Head of caudate nucleus (tissue), 42 donors: ENCODE measurements at regions not wholly inside any gene's neighbourhood (a gene's known extent, or its start where the extent isn't known, plus 50 kb on each side); places are given as distances from the start of the nearest gene placed in this dataset.
"Not testable (repeated sequence)": the region's sequence is repeated elsewhere in the genome, so short reads cannot be mapped to it uniquely, and the experiment has no call there.

ENCODE experiments used
- DNase-seq, 42 donors: peaks; one replicate each; pipeline versions ENCODE4 v3.0.0 to v3.0.0-alpha.2; 2020 to 2021; ENCODE audit warnings: mixed read lengths in 7 of 42
- intact Hi-C: fragments of 100-400 bp; cut with DNase I; formaldehyde crosslinking; loops from one replicate; pipeline ENCODE4 v1.15.0; 2022

DNA sequence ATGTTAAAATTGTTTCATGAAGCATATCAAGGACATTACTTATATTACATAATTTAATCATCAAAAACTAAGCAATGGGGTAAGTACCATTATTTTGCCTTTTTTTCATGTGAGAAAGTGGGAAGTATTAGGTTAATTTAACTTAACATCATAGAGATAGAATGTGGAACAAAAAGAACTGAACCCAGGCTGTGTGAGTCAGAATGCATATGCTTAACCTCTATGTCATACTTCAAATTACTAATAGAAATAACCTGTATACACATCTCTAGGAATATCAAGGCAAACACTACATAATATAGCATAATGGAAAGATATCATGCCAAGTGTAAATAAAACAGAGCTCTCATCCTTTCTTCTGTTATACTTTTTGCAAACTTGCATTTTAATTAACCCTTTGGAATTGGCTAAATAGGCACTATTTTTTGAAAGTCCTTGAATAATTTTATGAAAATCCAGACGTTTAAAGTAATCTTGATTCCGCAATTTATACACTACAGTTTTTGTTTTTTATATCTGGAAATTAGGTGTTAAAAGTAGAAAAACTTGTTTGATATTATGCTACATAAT is 777.7 kb downstream of the SLC6A15 start:
- no peak for DNase-seq
- intact Hi-C loops, result no loop called here

GRCh38 chr12:84131076-84131475 is 781.5 kb downstream of the SLC6A15 start:
- no peak for DNase-seq
- intact Hi-C loops, result no loop called here

DNA sequence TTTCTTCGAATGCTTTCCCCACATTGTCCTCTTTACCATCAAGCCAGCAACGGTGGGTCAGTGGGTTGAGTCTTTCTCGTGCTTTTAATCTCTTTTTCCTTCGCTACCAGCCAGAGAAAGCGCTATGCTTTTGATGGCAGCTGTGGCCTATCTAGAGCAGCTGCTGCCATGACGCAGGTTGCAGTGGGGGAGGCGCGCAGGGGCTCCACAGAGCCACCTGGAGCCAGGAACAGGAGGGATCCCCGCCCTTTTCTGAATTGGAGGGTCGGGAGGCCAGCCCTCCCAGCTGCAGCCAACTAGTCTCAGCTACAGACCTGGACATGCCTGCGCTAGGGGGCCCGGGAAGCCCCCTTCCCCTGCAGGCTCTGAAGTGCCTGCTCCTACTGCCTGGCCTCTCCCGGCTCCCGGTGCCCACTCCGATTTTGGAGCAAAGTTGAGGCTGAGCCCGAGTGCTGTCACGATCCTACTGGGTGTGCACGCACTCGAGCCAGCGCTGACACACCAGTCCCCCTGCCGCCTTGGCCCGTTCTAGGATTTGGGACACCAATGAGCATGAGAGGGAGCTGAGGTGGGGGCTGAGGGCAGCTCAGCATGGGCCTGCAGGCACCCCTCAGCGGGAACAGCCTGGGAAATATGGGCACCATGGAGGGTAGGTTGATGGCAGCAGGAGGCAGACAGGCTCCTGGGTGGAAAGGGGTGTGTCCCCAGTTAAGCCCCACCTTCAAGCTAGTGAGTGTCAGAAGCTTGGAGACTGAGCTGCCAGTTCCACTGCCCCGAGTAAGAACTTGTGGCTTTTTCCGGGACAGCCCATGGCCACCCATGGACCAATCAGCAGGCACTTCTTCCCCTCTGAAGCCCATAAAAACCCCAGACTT is 784.2 kb downstream of the SLC6A15 start:
- intact Hi-C loops, result no loop called here
- no peak for DNase-seq

DNA sequence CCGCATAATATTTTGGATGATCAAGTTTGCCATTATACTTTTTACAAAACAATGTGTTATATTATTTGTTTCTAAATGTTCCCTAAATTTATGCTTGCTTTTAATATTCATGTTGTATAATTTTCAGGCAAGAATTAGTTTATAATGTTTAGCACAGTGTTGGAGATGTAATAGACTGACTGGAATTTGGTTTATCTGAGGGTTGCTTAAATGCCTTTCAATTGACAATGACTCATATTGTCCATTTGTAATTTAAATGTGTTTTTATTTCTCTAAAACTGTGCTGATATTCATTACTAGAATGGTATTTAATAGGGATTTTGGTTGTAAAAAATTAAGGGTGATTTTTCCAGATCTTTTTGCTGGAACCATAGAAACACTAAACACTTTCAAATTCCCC is 788.4 kb downstream of the SLC6A15 start:
- no peak for DNase-seq
- intact Hi-C loops, result no loop called here

DNA sequence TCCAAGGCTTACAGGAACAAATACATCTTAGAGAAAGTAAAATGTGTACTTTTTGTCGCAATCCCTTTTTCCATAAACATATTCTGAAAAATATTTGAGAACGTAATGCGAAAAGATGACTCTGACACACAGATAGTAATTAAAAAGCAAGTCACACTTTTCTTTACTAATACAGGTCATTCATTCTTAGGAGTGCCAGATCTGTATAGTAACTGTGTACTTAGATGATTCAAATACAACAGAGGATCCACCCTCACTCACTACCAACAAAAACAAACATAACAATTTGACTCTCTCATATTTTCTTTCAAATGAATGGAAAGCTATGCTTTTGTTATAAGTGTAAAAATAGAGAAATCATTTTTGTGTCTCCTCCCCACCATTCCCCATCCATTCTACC is 795.4 kb downstream of the SLC6A15 start:
- intact Hi-C loops, result no loop called here
- DNase-seq, result no peak

GRCh38 chr12:84113666-84114065 is 798.9 kb downstream of the SLC6A15 start:
- intact Hi-C loops, result no loop called here
- no peak for DNase-seq

DNA sequence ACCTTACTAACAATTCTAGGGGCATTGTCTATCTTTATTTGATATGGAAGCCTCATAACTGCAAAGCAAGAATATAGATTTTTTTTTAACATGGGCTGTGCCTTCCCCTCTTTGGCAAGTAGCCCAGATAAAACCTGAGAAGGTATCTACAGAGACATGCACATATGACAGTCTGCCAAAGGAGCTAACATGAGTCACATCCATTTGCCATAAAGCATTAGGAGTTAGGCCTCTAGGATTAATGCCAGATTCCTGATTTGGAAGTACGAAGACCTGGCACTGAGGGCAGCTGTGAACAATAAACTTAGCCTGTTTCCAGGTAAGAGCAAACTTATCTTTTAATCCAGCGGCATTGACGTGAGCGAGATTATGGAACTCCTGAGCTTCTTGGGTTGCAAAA is 808.7 kb downstream of the SLC6A15 start:
- not testable (repeated sequence) for DNase-seq

DNA sequence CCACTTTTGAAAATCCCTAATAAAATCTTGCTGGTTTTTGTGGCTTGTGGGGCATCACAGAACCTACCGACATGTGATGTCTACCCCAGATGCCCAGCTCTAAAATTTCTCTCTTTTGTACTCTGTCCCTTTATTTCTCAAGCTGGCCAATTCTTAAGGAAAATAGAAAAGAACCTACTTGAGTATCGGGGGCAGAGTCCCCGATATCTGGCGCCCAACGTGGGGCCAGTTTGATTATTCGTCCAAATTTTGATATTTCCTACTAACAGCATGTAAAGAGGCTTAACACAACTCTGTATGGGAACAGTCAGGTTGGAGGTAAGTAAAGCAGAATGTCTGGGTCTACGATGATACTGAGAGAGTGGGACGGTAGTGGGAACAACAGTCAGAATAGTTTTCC is 810.6 kb downstream of the SLC6A15 start:
- intact Hi-C loops, DNase-seq: not testable (repeated sequence)

More for the DNA sequence above, 808.7 kb downstream of the SLC6A15 start:
- intact Hi-C loops, result not testable (repeated sequence)

GRCh38 chr12:84099591-84099990 is 813.0 kb downstream of the SLC6A15 start:
- DNase-seq, intact Hi-C loops: not testable (repeated sequence)

GRCh38 chr12:84091651-84092050 is 820.9 kb downstream of the SLC6A15 start:
- DNase-seq, result no peak
- intact Hi-C loops, result no loop called here

- intact Hi-C loops, result no loop called here
- no peak for DNase-seq
These were observed 823.2 kb downstream of the SLC6A15 start for GRCh38 chr12:84089356-84089755.

DNA sequence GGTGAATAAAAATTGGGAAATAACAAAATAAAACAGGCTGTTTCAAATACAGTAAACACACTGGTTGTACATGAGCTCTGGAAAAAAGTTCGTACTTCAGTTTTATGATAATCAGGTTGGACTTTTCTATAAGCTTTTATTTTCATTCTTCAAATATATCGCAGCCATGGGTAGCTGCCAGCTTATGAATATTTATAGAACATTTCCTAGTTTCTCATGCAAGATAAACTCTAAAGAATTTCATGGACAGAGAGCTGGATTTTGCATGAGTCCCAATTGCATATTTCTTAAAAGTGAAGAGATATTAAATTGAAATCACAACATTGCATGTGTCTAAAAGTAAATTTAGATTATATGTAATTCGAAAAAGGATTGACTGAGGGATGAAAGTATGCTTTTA is 827.6 kb downstream of the SLC6A15 start:
- intact Hi-C loops, result no loop called here
- DNase-seq, result no peak

GRCh38 chr12:84079626-84080025 is 833.0 kb downstream of the SLC6A15 start:
- intact Hi-C loops, result no loop called here
- no peak for DNase-seq

- DNase-seq, result no peak
- intact Hi-C loops, result no loop called here
These were observed 834.9 kb downstream of the SLC6A15 start for GRCh38 chr12:84077679-84078078.

DNA sequence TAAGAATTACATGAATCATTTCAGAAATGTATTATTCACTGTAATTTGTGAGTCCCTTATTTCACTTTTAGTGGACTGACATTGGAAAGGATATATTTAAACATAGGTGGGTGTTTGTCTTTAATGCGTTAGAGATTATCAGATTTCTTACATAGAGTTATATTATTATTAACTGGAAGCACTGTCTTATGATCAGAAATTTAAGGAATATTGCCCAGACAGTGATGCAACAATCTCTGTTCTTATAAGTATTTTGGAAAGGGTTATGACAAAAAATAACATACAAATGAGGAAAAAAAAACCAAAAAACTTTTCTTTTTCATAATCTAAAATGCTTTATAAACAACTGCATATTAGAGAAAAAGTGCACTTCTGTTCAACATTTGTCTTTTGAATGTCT is 836.6 kb downstream of the SLC6A15 start:
- intact Hi-C loops, result no loop called here
- no peak for DNase-seq

GRCh38 chr12:84073401-84073800 is 839.2 kb downstream of the SLC6A15 start:
- DNase-seq, result no peak
- intact Hi-C loops, result no loop called here

DNA sequence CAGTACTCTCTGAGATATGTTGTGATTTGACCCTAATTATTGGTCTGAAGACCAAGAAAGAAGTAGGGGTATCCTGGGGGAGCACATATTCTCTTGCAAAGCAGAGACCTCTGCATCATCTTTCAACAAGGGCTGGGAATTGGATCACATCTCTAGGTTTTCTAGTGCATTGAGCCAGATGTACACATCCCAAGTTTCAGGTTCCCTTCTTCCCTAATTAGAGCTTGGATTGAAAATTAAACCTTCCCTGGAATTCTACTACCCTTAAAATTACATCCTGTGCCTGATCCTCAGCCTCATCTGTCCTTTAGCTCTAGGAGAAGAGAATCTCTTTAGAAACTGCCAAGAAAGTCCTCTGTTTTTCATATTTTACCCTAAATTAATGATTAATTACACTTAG is 839.6 kb downstream of the SLC6A15 start:
- intact Hi-C loops, result no loop called here
- no peak for DNase-seq

DNA sequence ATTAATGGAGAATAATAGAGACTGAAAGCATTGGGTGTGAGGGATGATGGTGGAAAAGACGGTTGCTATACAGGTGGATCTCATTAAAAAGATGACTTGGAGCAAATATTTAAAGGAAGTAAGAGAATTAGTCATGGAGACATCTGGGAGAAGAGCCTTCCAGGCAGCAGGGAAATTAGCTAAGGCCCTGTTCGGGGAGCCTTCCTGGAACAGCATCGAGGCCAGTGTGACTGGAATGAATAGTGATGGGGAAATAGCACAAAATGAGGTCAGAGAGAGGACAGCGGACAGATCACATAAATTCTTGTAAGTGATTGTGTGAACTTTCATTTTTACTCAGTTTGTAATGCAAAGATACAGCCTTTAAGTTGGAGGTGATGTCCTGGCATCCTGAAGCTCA is 842.3 kb downstream of the SLC6A15 start:
- DNase-seq, result no peak
- intact Hi-C loops, result no loop called here

DNA sequence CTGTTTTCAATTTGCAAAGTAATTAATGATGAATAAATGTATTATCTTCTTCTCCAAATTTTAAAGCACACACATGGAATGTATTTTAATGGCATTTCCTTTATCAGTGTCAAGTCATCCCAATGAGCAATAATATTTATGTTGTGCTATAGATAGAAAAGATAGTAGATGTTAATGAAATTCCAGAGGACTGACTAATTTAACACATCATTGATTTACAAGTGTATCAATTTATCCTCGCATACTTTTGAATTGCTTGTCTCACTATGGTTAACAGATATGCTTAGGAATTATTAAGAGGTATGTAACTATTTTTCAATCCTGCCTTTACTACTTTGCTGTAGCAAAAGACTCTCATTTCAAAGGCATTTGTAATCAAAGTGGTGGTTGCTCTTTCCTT is 842.9 kb downstream of the SLC6A15 start:
- DNase-seq, result no peak
- intact Hi-C loops, result no loop called here

DNA sequence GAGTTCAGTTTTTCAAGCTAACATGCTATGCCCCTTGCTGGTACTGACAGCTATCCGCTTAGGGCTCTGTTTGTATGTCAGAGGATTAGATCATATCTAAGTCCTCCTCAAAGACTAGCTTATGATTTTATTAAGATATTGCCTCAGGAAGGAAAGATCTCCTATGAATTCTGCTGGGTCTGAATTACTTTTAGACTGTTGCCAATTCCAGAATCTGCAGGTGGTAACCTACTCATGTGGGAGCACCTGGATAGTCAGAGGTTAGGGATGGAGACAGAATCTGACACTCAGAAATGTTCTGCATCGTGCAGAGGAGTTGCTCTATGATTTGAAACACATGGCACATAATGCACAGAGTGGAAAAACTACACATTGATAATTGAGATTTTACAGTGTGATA is 843.4 kb downstream of the SLC6A15 start:
- no peak for DNase-seq
- intact Hi-C loops, result no loop called here

DNA sequence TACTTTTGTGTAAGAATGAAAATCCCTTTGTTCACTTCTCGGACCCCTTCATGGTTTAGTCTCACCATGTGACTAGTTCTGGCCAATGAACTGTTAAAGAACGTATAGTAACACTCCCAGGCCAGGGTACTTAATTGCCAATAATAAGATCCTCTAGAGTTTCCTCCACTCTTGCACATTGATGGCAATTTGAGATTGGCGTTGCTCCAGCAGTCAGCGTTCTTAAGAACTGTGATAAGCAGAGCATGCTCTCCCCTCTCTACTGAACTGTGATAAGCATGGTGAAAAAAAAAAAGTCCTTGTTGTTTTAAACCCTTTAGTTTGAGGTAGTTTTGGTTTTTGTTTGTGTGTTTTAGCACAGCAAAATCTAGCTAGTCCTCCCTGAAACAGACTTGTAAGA is 854.5 kb downstream of the SLC6A15 start:
- no peak for DNase-seq
- intact Hi-C loops, result no loop called here
